HG02970 (cell line): ENCODE measurements at regions not wholly inside any gene's neighbourhood (a gene's known extent, or its start where the extent isn't known, plus 50 kb on each side); places are given as distances from the start of the nearest gene placed in this dataset.
"Not testable (repeated sequence)": the region's sequence is repeated elsewhere in the genome, so short reads cannot be mapped to it uniquely, and the experiment has no call there.

Source experiments
- ATAC-seq: cut with Tn5 transposase; IDR thresholded peaks from one replicate; pipeline ENCODE4 v1.9.1; 2021; ENCODE audit warnings: mild to moderate bottlenecking, moderate library complexity, moderate number of reproducible peaks; ENCODE audit not compliant: unreplicated experiment, low FRiP score

DNA sequence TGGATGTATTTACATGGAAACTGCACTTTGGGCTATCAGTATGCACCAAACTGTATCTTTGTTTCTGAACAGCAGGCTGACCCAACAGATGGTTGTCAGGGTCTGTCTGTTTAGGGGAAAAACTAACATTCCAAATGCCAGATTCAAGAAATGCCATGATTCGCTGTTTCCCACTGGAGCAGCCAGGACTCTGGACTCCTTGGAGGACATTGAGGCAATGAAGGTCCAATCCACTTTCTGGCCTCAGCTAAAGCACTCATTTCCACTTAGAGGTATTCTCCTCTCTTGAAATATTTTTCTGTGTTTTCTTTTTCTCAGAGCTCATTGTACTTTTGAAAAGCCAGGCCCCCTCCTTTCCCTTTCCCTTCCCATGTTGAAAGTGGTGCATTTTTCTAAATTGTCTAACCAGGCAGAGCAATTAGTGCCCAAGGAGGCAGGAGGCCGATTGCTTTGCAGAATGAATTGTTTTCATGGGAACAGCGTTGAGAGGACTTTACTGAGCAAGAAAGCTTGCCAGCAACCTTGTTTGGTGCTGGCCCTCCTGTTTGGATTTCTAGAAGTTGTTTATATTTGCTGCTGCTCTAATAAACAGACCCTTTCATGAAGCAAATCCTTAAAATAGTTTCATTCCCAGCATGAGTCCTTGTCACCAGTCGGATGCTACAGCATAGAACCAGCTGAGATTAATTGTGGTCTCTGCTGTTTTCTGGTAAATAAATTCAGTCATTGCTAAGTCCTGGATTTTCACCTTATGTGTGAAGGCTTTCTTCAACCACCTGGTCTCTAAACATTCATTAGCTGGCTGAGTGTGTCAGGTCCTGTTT, 132.8 kb upstream of the TAF11L2 start:
- no peak for ATAC-seq

DNA sequence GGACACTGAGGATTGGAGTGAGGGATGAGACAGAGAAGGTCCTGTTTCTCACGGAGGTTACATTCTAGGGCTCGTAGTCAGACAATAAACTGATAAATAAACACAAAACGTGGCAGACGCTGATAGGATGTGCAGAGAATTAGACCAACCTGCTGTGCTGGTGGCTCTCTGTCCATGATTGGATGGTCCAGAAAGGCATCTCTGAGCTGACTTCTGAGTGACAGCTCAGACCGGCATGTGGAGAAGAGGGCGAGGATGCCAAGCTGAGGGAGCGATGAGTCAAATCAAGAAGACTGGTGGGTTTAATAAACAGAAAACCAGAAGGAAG, 132.3 kb upstream of the TAF11L2 start:
- ATAC-seq = no peak

DNA sequence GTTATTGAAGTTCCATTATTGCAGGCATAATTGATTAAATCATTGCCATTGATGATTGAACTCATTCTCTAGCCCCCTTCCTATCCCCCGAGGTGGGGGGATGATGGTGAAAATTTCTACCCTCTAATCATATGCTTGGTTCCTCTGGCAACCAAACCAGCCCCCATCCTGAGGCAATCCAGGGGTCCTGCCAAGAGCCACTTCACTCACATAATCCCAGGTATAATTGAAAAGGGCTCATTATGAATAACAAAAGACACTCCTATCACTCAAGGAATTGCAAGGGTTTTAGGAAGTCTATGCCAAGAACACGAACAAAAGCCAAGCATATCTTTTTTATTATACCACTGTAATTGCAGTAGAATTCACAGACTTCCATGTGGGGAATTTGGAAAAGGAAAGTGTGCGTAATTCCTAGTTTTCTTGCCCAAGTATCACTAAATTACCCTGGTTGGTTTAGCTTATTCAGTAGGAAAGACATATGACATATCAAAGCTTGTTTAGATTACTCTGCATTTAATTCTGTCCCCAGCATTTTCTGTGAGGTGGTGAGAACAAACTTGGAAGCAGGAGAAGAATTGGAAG, 130.7 kb upstream of the TAF11L2 start:
- no peak for ATAC-seq

DNA sequence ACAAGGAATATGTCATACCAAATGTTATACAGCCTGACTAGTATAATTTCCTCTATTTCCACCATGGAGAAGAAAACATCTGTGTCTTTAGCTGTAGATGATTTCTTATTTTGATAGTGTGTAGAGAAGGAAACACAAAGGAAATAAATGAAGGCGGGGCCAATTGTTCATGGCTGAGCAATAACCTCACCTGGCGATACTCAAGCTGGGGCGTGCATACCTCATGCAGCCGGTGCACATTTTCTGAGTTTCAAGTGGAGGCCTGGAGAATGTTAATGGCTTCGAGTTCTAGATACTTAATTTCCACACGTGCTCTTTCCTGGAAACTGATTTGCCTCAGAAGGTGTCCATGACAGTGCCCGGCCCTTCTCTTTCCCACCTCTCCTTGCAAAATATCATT, 127.4 kb upstream of the TAF11L2 start:
- ATAC-seq = no peak

DNA sequence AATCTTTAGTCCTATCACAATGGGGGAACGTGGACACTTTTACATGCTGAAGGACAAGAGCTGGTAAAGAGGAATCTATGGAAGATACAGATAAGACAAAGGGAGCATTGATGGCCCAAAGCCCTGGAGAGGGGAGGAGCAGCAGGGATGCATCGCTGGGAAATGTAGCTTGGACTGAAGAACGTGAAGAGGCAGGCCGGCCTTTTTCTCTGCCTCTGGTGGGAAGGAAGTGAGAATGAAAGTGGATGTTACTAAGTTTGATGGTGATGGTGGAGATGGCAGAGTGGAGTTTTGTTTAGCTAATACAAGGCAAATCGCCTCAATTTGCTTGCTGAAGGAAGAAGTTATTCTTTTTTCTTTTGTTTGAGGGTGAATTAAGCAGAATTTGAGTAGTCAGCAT, 124.6 kb upstream of the TAF11L2 start:
- no peak for ATAC-seq

DNA sequence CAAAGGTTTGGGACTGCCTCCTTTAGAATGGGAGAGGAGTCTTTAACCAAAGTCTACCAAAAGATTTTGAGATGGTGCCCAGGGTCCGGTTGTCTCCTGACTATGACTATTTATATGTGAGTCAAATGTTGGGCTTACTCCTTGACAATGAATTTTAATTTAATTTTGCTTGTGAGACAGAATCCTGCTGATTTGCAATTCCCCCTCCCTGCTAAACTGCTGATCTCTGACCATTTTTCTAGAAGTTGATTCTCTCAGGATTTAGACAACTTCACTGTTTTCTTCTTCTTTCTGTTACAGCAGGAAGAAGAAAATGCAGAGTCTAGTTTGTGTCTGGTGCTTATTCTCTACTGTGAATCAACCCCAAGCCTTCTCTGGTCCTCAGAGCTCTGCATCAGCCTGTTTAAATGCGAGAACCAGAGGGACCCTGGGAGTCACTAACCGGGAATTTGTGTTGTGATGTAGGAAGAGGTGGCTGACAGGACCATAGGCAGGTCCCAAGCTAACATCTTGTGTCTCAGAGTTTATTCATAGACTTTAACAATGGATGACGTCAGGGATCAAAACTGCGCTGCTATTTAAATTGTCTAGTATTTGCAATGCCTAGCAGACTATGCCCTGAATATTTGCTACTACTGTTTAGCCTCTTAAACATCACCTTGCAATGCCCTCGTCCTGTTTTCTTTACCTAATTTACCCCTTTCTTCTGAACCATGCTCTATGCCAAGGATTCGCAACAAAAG, 124.0 kb upstream of the TAF11L2 start:
- no peak for ATAC-seq

DNA sequence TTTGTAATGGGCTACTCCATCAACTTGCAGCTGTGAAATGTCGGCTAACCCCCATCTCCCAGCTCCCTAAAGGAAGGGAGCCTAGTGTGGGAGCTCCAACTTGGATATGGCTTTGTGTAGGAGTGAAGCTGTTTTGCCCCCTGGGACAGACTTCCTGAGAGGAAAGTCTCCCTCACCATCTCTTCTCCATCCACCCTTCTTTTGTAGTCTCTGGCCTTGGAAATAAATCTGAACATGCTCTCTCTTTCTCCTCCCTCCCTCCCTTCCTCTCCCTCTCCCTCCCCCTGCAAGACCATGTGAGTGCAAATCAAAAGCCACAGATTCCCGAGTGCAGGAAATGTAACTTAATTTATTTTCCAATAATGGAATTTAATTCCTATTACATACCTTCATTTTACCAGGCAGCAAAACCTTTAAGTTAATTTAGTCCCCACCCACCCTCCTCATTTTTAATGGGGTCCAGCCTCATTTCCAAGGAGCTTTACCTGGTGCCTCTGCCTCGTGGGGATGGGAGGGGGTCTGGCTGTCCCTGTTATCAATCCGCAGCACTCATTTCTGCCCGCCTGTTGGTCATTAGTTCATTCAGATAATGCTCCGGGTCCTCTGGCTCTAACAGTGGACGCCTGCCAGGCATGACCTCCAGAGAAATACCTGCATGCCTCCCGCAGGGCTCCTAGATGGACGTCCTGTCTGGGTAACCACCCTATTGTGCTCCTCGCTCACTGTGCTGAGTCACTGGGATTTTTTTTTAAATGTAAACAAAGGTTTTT, 122.9 kb upstream of the TAF11L2 start:
- no peak for ATAC-seq

DNA sequence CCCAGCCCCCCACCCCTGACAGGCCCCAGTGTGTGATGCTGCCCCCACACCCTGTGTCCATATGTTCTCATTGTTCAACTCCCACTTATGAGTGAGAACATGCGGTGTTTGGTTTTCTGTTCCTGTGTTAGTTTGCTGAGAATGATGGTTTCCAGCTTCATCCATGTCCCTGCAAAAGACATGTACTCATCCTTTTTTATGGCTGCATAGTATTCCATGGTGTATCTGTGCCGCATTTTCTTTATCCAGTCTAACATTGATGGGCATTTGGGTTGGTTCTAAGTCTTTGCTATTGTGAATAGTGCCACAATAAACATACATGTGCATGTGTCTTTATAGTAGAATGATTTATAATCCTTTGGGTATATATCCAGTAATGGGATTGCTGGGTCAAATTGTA, 122.1 kb upstream of the TAF11L2 start:
- not testable (repeated sequence) for ATAC-seq

DNA sequence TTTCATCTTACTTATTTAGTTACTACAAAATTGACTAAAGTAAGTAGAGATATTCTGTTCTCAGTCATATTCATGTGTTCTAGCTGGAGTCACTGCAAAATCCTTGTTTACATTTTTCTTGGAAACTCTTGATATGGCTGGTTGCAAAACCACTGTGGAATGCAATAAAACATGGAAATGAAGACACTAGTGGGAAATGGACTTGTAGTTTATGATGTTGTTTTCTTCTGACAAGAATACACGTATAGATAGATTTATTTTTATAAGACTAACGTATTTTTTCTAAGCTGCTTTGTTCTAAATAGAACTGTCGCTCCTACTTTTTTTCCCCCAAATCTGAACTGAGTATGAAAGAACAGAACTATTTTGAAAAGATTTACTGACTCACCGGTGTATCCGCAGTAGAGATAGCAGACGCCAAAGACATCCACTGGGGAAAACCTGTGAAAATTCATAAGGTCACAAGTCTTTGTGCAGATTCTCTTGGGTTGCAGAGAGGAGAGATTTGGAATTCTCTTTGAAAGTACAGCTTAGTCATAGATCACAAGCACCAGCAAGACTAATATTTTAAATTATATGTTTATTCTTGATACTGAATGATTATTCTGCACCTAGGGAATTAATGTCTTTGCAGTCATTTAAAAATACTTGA, 119.6 kb upstream of the TAF11L2 start:
- no peak for ATAC-seq

DNA sequence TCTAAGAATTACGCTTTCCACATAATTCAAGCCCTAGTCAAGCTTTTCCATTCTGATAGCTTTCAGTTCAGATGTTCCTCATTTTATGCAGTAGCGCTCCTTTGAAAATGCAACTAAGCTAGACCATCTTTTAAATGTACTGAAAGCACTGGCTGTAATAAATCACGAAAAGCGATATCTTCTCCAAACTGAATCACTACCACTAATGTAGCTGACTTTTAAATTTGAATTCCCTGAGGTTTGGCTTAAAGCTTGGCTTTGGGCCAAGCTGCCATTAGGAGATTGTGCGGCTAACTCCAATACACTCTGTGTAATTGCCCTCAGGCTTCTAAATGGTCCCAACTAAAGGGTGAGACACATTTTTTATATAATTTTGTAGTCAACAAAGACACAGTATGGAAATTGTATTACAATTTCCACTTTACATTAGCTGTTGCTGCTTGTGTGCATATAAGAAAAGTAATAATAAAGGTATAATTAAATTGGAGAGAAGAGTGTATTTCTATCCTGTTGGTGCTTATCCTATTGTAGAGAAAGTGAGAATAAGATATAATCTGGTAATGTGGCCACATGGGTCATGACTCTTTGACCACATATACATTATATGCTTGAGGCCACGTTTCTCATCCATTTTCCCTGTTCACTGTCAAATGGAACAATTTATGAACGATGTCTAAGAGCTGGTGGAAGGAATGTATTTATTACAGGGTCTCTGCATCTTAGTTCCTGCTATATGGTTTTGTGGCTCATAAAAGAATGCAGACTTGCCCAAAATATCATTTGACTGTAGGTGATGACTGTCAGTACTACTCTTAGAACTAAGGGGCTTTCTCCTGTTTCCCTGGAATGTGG, 118.7 kb upstream of the TAF11L2 start:
- no peak for ATAC-seq

DNA sequence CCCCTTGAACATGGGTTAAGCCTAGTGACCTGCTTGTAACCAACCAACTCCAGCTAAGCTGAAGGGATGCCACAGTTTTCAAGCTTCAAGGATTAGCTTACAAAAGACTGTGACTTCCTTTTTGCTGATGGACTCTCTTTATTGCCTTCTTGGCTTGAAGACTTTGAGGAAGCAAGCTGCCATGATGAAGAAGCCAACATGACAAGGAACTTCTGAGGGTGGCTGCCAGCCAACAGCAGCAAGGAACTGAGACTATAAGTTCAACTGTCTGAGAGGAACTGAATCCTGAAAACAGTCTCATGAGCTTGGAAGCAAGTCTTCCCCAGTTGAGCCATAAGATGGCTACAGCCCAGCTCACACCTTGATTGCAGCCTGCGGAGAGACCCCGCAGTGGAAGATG, 116.1 kb upstream of the TAF11L2 start:
- no peak for ATAC-seq

DNA sequence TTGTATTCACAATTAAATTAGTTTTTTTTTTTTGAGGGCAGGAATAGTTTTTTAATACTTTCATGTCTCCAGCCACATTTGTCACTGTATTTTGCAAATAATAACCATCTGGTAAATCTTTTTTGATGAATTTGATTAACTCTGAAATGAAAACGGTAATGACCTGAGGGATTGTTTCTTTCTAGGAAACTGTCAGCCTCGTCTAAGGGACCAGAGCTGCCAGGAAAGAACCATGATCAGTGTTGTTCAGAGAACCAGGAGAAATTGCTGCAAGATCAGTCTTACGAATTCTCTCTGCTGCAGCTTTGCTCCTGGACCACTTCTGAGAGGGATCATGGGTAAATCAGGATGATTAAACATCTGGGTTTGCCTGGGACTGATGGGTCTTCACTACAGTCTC, 114.5 kb upstream of the TAF11L2 start:
- no peak for ATAC-seq

DNA sequence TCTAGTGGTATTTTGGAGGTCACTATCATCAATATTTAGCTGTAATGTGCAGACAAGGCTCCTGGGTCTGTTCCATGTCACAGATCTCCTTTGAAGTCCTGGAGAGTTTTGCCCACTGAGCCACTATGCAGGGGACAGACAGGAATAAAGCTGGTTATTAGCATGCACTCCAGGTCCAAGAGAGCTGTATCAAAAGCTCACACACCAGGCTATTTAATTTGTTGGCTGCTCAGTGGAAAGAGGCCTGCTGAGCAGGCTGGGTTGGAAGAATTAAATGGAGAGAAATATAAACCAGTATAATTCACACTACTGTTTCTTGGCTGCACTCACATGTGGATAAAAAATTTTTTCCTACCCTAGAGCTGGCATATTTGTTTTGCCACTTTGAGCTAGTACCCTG, 113.8 kb upstream of the TAF11L2 start:
- ATAC-seq = no peak

DNA sequence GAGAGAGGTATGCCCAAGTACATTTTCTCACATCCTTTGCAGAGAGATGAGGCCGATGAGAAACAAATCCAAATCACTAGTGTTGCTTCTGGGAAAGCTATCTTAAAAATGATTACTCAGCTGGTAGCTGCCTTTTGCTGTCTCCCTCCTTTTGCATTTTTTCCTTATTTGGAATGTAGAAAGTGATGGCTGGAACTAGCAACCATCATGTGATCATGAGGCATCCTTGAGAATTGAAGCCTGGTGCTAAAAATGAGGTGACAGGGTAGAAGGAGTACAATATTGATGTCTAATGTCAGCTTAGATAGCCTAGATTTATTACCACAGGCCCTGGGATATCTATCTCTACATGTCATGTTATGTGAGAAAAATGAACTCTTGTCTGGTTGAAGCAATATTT, 109.3 kb upstream of the TAF11L2 start:
- ATAC-seq = no peak

DNA sequence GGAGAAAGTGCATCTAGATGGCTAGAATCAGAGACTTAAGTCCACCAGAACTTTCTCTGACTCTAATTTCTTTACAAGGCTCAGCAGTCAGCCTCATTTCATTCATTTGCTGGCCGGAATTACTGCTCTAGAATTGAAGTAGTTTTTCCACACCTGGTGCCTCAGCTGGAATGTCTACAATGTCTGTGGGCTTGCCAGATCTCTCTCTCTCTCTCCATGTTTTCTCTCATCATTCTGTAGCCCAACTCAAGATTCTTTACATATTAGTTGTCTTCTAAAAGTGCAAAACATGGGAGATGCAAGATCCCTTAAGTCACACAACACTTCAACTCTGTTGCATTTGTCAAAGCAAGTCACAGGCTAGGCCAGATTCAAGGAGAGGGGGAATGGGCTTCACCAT, 103.9 kb upstream of the TAF11L2 start:
- ATAC-seq = no peak

DNA sequence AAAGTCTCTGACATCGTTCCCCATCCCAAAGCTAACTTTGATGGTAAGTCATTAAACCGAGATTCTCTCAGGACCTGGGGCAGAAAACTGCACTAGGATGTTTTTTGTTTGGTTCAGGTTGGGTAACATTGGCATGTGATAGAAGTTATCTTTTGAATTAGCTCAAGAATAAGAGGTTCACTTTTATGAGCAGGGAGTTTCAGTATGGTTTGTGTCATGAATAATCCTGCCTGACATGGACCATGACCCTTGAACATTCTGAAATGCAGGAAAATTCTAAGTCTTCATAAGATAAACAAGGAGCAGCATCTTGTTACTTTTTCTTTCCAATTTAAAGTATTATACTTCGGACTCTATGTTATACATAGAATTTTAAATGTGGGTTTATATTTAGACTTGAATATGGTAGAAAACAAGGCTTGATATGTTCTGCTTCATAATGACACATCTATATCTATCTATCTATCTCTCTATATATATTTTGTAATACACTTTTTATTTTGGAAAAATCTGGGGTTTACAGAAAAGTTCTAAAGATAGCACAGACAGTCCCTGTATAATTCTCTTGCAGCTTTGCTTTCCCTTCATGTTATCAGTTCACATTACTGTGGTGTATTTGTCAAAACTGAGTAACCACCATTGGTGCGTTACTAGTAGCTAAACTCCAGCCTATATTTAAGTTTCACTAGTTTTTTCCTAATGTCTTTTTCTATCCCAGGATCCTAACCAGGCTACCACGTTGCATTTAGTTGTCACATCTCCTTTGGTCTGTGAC, 102.7 kb upstream of the TAF11L2 start:
- no peak for ATAC-seq

DNA sequence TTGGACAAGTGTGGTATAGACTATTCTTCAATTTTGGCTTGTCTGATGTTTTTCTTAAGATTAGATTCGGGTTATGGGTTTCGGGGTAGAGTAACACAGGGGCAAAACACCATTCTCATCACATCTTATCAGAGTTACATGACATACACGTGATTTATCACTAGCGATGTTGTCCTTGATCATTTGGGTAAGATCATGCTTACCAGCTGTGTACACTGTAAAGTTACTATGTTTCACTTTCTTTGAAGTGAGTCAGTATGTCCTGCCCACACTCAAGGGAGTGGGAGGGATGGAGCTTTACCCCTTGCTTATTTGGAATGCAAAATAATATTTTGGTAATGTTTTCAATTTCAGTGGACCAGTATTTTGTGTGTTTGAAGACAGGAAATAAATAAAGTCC, 101.8 kb upstream of the TAF11L2 start:
- no peak for ATAC-seq

DNA sequence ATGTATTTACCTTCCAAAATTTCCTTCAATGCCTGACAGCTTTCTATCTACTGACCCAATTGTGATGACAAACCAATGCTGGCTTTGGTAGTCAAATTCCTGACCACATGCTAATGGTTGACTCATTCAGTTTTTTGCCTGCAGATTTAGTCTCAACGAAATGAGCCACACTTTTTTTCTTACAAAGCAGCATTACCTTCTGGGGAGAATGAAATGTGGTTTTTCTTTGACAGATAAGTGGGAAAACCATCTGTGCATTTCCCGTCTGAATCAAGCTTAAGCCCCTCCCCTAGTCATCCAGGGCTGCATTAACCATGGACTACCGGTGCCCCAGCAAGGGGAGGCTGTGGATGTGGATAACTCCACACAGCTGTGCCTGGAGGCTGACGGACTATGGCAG, 99.6 kb upstream of the TAF11L2 start:
- ATAC-seq = no peak
